ENCODE measurements at regions not wholly inside any gene's neighbourhood (a gene's known extent, or its start where the extent isn't known, plus 50 kb on each side); places are given as distances from the start of the nearest gene placed in this dataset.

GRCh38 chr2:151097128-151097527 lies 164.5 kb downstream of the RBM43 start:
- no peak for DNase-seq (ENCODE audit: low spot score)
- no peaks in the 10 kb centered on the region for H4K20me1 ChIP-seq (ENCODE audit: insufficient read depth, poor library complexity, severe bottlenecking)
- H3K9me2 ChIP-seq (replicated peaks; ENCODE audit: insufficient read depth), result no peaks in the 10 kb centered on the region
- no peaks in the 10 kb centered on the region for H3K4me1 ChIP-seq (ENCODE audit: insufficient read depth)
- no peak overlapping the region for H3K4me2 ChIP-seq
- H3K27ac ChIP-seq, result no peak overlapping the region
- no peaks in the 10 kb centered on the region for H3K36me3 ChIP-seq (replicated peaks; ENCODE audit: insufficient read depth, low read depth)
- no peaks in the 10 kb centered on the region for H3K79me2 ChIP-seq
- no peak overlapping the region for H2AFZ ChIP-seq
- no peaks in the 10 kb centered on the region for H3K27me3 ChIP-seq
- H3K9me3 ChIP-seq (ENCODE audit: low read depth), result no peaks in the 10 kb centered on the region
- TF ChIP-seq, protein P1, sequence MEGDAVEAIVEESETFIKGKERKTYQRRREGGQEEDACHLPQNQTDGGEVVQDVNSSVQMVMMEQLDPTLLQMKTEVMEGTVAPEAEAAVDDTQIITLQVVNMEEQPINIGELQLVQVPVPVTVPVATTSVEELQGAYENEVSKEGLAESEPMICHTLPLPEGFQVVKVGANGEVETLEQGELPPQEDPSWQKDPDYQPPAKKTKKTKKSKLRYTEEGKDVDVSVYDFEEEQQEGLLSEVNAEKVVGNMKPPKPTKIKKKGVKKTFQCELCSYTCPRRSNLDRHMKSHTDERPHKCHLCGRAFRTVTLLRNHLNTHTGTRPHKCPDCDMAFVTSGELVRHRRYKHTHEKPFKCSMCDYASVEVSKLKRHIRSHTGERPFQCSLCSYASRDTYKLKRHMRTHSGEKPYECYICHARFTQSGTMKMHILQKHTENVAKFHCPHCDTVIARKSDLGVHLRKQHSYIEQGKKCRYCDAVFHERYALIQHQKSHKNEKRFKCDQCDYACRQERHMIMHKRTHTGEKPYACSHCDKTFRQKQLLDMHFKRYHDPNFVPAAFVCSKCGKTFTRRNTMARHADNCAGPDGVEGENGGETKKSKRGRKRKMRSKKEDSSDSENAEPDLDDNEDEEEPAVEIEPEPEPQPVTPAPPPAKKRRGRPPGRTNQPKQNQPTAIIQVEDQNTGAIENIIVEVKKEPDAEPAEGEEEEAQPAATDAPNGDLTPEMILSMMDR (IDR thresholded peaks at IDR 0.05; ENCODE audit: poor library complexity), result no peak
- TF ChIP-seq EZH2 (IDR thresholded peaks at IDR 0.05; ENCODE audit: borderline replicate concordance) (no peak), EZH2phosphoT487 (IDR thresholded peaks at IDR 0.05; ENCODE audit: low read depth, severe bottlenecking, unreplicated experiment) (no peak)
- H3K4me3 ChIP-seq, result no peak overlapping the region

DNA sequence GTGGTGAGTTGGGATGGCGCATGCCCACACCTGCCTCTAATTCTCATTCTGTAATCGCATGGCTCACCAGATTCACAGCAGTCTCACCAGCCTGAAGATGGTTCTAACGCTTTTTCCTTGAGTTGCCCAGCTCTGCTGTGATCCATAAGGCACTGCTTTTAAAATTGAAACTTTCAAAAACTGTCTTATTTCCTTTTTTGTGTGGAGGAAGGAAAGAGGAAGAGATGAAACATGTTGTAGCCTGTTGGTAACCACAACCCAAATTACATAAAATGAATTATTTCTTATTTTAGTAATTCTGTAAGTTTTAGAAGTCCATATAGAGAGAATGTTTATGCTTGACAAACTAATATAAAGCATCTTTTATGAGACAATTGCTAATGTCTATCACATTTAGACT lies 165.4 kb downstream of the RBM43 start:
- H3K4me3 ChIP-seq, result no peak overlapping the region
- 98% methylated on average over 3 of the region's 3 CpGs for WGBS (ENCODE audit: low lambda C conversion rate, missing lambda C conversion rate)
- no peaks in the 10 kb centered on the region for H3K9me2 ChIP-seq (replicated peaks; ENCODE audit: insufficient read depth)
- H3K79me2 ChIP-seq, result no peaks in the 10 kb centered on the region
- no peak for DNase-seq (ENCODE audit: low spot score)
- H2AFZ ChIP-seq, result no peak overlapping the region
- H3K4me2 ChIP-seq, result no peak overlapping the region
- H3K27me3 ChIP-seq, result no peaks in the 10 kb centered on the region
- H3K4me1 ChIP-seq (ENCODE audit: insufficient read depth), result no peaks in the 10 kb centered on the region
- no peaks in the 10 kb centered on the region for H3K36me3 ChIP-seq (replicated peaks; ENCODE audit: insufficient read depth, low read depth)
- no peaks in the 10 kb centered on the region for H4K20me1 ChIP-seq (ENCODE audit: insufficient read depth, poor library complexity, severe bottlenecking)
- TF ChIP-seq EZH2 (IDR thresholded peaks at IDR 0.05; ENCODE audit: borderline replicate concordance), result no peak
- TF ChIP-seq EZH2phosphoT487 (IDR thresholded peaks at IDR 0.05; ENCODE audit: low read depth, severe bottlenecking, unreplicated experiment), result no peak
- TF ChIP-seq, protein P1 (IDR thresholded peaks at IDR 0.05; ENCODE audit: poor library complexity), result no peak
- no peaks in the 10 kb centered on the region for H3K9me3 ChIP-seq (ENCODE audit: low read depth)
- no peak overlapping the region for H3K27ac ChIP-seq

DNA sequence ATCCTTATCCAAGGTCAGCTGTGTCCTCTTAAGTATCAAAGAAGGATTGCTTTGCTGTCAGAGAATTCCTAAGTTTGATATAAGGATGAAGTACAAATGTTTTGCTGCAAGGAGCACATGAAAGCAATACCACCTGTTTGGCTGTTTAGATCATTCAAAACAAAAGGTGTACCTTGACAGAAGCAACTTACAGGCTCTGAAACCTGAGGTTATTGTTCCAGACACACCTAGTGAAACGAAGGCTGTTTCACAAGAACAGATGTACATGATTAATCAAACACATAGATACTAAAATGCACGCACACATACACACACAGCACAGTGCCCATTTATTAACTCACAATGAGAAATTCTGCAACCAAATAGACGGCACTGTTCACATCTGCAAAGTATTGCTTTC lies 166.2 kb downstream of the RBM43 start:
- Histone ChIP-seq H3K4me3 (no peak overlapping the region), H3K4me2 (no peak overlapping the region), H3K79me2 (no peaks in the 10 kb centered on the region), H3K9me3 (ENCODE audit: low read depth) (no peaks in the 10 kb centered on the region), H3K4me1 (ENCODE audit: insufficient read depth) (no peaks in the 10 kb centered on the region), H2AFZ (no peak overlapping the region), H3K27ac (no peak overlapping the region), H3K36me3 (replicated peaks; ENCODE audit: insufficient read depth, low read depth) (no peaks in the 10 kb centered on the region), H3K27me3 (no peaks in the 10 kb centered on the region), H4K20me1 (ENCODE audit: insufficient read depth, poor library complexity, severe bottlenecking) (no peaks in the 10 kb centered on the region), H3K9me2 (replicated peaks; ENCODE audit: insufficient read depth) (no peaks in the 10 kb centered on the region)
- DNase-seq (ENCODE audit: low spot score), result no peak
- TF ChIP-seq EZH2 (IDR thresholded peaks at IDR 0.05; ENCODE audit: borderline replicate concordance) (no peak), EZH2phosphoT487 (IDR thresholded peaks at IDR 0.05; ENCODE audit: low read depth, severe bottlenecking, unreplicated experiment) (no peak)
- TF ChIP-seq, protein P1 (IDR thresholded peaks at IDR 0.05; ENCODE audit: poor library complexity), result no peak
- WGBS (ENCODE audit: low lambda C conversion rate, missing lambda C conversion rate), result 68% methylated on average over 3 of the region's 3 CpGs

DNA sequence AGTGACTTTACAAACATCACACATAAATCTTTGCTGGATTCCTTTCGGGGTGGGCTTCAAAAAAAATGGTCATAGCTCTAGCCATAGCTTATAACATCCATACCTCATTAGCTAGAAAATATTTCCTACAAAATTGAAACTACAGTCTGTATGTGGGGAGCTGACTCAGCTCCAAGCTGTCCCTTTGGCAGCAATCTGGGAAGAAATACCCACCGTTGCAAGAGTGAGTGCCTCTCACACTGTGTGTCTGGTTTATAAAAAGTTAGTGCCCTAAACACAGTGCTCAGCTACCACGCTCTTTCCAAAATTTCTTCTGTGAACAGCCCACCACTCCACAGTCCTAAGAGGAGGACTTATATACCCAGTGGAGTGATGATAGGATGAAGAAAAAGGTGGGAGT lies 170.1 kb downstream of the RBM43 start:
- no peak overlapping the region for H3K4me2 ChIP-seq
- no peak overlapping the region for H3K27ac ChIP-seq
- no peaks in the 10 kb centered on the region for H3K36me3 ChIP-seq (replicated peaks; ENCODE audit: insufficient read depth, low read depth)
- H3K9me2 ChIP-seq (replicated peaks; ENCODE audit: insufficient read depth), result no peaks in the 10 kb centered on the region
- peaks cover 6% of the 10 kb centered on the region for H3K27me3 ChIP-seq
- WGBS (ENCODE audit: low lambda C conversion rate, missing lambda C conversion rate), result 89% methylated on average over 3 of the region's 3 CpGs
- H4K20me1 ChIP-seq (ENCODE audit: insufficient read depth, poor library complexity, severe bottlenecking), result no peaks in the 10 kb centered on the region
- no peak overlapping the region for H3K4me3 ChIP-seq
- no peak overlapping the region for H2AFZ ChIP-seq
- H3K4me1 ChIP-seq (ENCODE audit: insufficient read depth), result no peaks in the 10 kb centered on the region
- H3K9me3 ChIP-seq (ENCODE audit: low read depth), result no peaks in the 10 kb centered on the region
- no peak for DNase-seq (ENCODE audit: low spot score)
- no peak for TF ChIP-seq EZH2 (IDR thresholded peaks at IDR 0.05; ENCODE audit: borderline replicate concordance)
- TF ChIP-seq EZH2phosphoT487 (IDR thresholded peaks at IDR 0.05; ENCODE audit: low read depth, severe bottlenecking, unreplicated experiment), result no peak
- TF ChIP-seq, protein P1 (IDR thresholded peaks at IDR 0.05; ENCODE audit: poor library complexity), result no peak
- H3K79me2 ChIP-seq, result no peaks in the 10 kb centered on the region
